Endothelial cell of umbilical vein (primary cell): ENCODE measurements at regions not wholly inside any gene's neighbourhood (a gene's known extent, or its start where the extent isn't known, plus 50 kb on each side); places are given as distances from the start of the nearest gene placed in this dataset.

Source experiments
- BruUV-seq: library from RNA; stranded (reverse); fragments of 400-500 nt; replicated peaks from 2 replicates; lab custom pipeline; 2021; lab: Mats Ljungman, UMichigan
- CTCF ChIA-PET: fragments of 300-600, 350-600 bp; sonication (Branson Sonifier 250); formaldehyde crosslinking; loops from one replicate; lab custom pipeline; 2021; ENCODE audit warnings: antibody characterized with exemption, inconsistent platforms; lab: Charles Lee
- POLR2A ChIA-PET: fragments of 300-600, 350-600 bp; sonication (Branson Sonifier 250); formaldehyde crosslinking; loops from one replicate; lab custom pipeline; 2021; ENCODE audit warnings: antibody characterized with exemption, inconsistent platforms; lab: Charles Lee
- DNase-seq: peaks from one replicate; pipeline ENCODE4 v3.0.0-alpha.2; 2011; ENCODE audit warnings: low read depth, low spot score
- FAIRE-seq: peaks from 2 replicates; lab custom pipeline; 2011; peaks lifted over from hg19 to GRCh38; lab: Jason Lieb, UNC
- H2AFZ ChIP-seq: 2 replicates; pipeline ENCODE4 v1.6.0; 2012; ENCODE audit warnings: low read depth, low read length, control low read depth, inconsistent platforms
- H3K27ac ChIP-seq: 2 replicates; pipeline ENCODE4 v1.5.1; 2011; ENCODE audit warnings: low read depth, mild to moderate bottlenecking, control low read depth, low read length, moderate library complexity; ENCODE audit not compliant: insufficient read depth
- H3K27me3 ChIP-seq, 2 experiments: 2 replicates each; pipeline versions ENCODE4 v1.6.0 to v1.6.1; 2011; ENCODE audit warnings: low read length in 2 of 2, mixed read lengths in 1 of 2; ENCODE audit not compliant: control insufficient read depth in 2 of 2, insufficient read depth in 2 of 2
- H3K36me3 ChIP-seq, 2 experiments: 2 replicates in 1 of 2; 3 replicates in 1 of 2; pipeline ENCODE4 v1.5.1; 2011; ENCODE audit warnings: low read length in 2 of 2, mild to moderate bottlenecking in 1 of 2, moderate library complexity in 1 of 2; ENCODE audit not compliant: control insufficient read depth in 2 of 2, insufficient read depth in 2 of 2; ENCODE audit errors: extremely low read depth in 1 of 2
- H3K4me1 ChIP-seq: 3 replicates; pipeline ENCODE4 v1.5.1; 2011; ENCODE audit warnings: mild to moderate bottlenecking, low read length; ENCODE audit not compliant: control insufficient read depth, insufficient read depth; ENCODE audit errors: extremely low read depth
- H3K4me2 ChIP-seq: 2 replicates; pipeline ENCODE4 v1.6.1; 2011; ENCODE audit warnings: low read length, control low read depth, mixed read lengths; ENCODE audit not compliant: insufficient read depth
- H3K4me3 ChIP-seq, 3 experiments: fragments of 200-600 bp in 1 of 3; sonication (generic), shearing (Covaris generic) in 1 of 3; replicated peaks in 1 of 3; 2 replicates each; pipeline ENCODE4 v1.5.1; 2011 to 2016; ENCODE audit warnings: control low read depth in 3 of 3, low read length in 3 of 3, mild to moderate bottlenecking in 2 of 3, inconsistent platforms in 1 of 3, low read depth in 1 of 3, moderate library complexity in 1 of 3; ENCODE audit not compliant: insufficient read depth in 1 of 3
- H3K79me2 ChIP-seq: 2 replicates; pipeline ENCODE4 v1.6.0; 2012; ENCODE audit warnings: low read length, inconsistent platforms; ENCODE audit not compliant: control insufficient read depth, insufficient read depth
- H3K9ac ChIP-seq: replicated peaks from 2 replicates; pipeline ENCODE3; 2011; ENCODE audit warnings: low read length, control low read depth; ENCODE audit not compliant: insufficient read depth; ENCODE audit errors: extremely low read depth
- H3K9me1 ChIP-seq: replicated peaks from 3 replicates; pipeline ENCODE4 v1.6.0; 2011; ENCODE audit warnings: mild to moderate bottlenecking, low read length; ENCODE audit not compliant: control insufficient read depth, insufficient read depth; ENCODE audit errors: extremely low read depth
- H3K9me3 ChIP-seq: replicated peaks from 2 replicates; pipeline ENCODE4 v1.5.1; 2012; ENCODE audit warnings: low read length, inconsistent platforms; ENCODE audit not compliant: control insufficient read depth, insufficient read depth
- H4K20me1 ChIP-seq: replicated peaks from 2 replicates; pipeline ENCODE3; 2011; ENCODE audit warnings: mild to moderate bottlenecking, low read length; ENCODE audit not compliant: control insufficient read depth, insufficient read depth; ENCODE audit errors: extremely low read depth
- EZH2 ChIP-seq: IDR thresholded peaks from 2 replicates; pipeline ENCODE4 v1.6.1; 2012; ENCODE audit warnings: borderline replicate concordance, low read depth, mild to moderate bottlenecking, moderate library complexity, low read length, inconsistent platforms; ENCODE audit not compliant: severe bottlenecking
- FOS ChIP-seq: IDR thresholded peaks from 2 replicates; pipeline ENCODE4 v1.6.1; 2011; ENCODE audit warnings: mild to moderate bottlenecking, low read length, moderate library complexity, borderline replicate concordance; ENCODE audit not compliant: insufficient read depth
- GATA2 ChIP-seq: IDR thresholded peaks from 2 replicates; pipeline ENCODE4 v1.7.0; 2011; ENCODE audit warnings: low read depth, mild to moderate bottlenecking, moderate library complexity, mixed read lengths, low read length; ENCODE audit not compliant: insufficient read length, insufficient read depth
- JUN ChIP-seq: IDR thresholded peaks from 2 replicates; pipeline ENCODE4 v1.6.1; 2011; ENCODE audit warnings: borderline replicate concordance, low read depth; ENCODE audit not compliant: insufficient read length, insufficient read depth
- MYC ChIP-seq: IDR thresholded peaks from one replicate; pipeline ENCODE4 v1.6.1; 2011; ENCODE audit warnings: mild to moderate bottlenecking, low read depth, low read length
- POLR2A ChIP-seq: IDR thresholded peaks from 2 replicates; pipeline ENCODE4 v1.6.1; 2012; ENCODE audit warnings: low read depth, mild to moderate bottlenecking, control low read depth, low read length
- POLR2AphosphoS5 ChIP-seq: IDR thresholded peaks from 2 replicates; pipeline ENCODE4 v1.6.1; 2012; ENCODE audit warnings: low read depth, mild to moderate bottlenecking, control low read depth, low read length, moderate library complexity; ENCODE audit not compliant: insufficient read depth
- dilution Hi-C: fragments of 300-500 bp; cut with MboI; formaldehyde crosslinking; loops from one replicate; pipeline ENCODE4 v1.15.0; 2019; ENCODE audit warnings: low sequenced_read_pairs; ENCODE audit not compliant: extremely low pct_ligation_motif_present
- intact Hi-C: fragments of 100-400 bp; cut with micrococcal nuclease; formaldehyde crosslinking; loops from one replicate; pipeline ENCODE4 v1.10.0; 2022
- TF ChIP-seq, protein P1 (sequence below): IDR thresholded peaks from 2 replicates; pipeline ENCODE4 v1.6.1; 2011; ENCODE audit not compliant: insufficient read depth, insufficient read length
- TF ChIP-seq, protein P2 (sequence below), 2 donors: IDR thresholded peaks; 1 replicate in 1 of 2; 2 replicates in 1 of 2; pipeline ENCODE4 v1.5.1; 2011; ENCODE audit warnings: low read length in 2 of 2, mild to moderate bottlenecking in 2 of 2, moderate library complexity in 2 of 2, control low read depth in 1 of 2, inconsistent platforms in 1 of 2, low read depth in 1 of 2; ENCODE audit not compliant: insufficient read depth in 1 of 2; ENCODE audit errors: extremely low read depth in 1 of 2

DNA sequence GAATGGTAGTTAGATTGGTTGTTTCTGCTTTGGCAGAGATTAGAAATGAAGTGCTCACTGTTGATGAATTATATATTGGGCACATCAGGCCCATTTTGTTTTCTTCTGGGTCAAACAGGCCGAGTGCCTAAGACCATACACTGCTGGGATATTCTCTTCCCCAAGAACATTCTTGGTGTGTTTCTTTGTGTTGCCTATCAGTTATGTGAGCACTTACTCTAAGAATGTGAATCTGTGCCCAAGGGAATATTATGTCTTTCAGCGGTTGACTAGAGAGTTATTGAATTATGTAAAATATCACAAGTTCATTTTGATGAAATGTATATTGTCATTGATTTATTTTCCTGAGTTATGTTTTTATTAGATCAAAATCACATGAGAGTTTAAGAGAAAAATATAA lies 255.5 kb upstream of the SMIM30 start:
- Histone ChIP-seq H4K20me1 (no peaks in the 10 kb centered on the region), H3K79me2 (no peaks in the 10 kb centered on the region), H3K27ac (no peak overlapping the region), H3K4me2 (no peak overlapping the region), H3K36me3 (no peaks in the 10 kb centered on the region), H3K4me1 (no peaks in the 10 kb centered on the region), H3K9ac (no peak overlapping the region), H3K9me3 (no peaks in the 10 kb centered on the region), H3K9me1 (no peaks in the 10 kb centered on the region), H3K4me3 (no peak overlapping the region), H2AFZ (no peak overlapping the region), H3K27me3 (no peaks in the 10 kb centered on the region)
- TF ChIP-seq POLR2A (no peak), GATA2 (no peak), POLR2AphosphoS5 (no peak), EZH2 (no peak), JUN (no peak), MYC (no peak), FOS (no peak)
- TF ChIP-seq, protein P1, sequence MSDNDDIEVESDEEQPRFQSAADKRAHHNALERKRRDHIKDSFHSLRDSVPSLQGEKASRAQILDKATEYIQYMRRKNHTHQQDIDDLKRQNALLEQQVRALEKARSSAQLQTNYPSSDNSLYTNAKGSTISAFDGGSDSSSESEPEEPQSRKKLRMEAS = no peak
- TF ChIP-seq, protein P2, sequence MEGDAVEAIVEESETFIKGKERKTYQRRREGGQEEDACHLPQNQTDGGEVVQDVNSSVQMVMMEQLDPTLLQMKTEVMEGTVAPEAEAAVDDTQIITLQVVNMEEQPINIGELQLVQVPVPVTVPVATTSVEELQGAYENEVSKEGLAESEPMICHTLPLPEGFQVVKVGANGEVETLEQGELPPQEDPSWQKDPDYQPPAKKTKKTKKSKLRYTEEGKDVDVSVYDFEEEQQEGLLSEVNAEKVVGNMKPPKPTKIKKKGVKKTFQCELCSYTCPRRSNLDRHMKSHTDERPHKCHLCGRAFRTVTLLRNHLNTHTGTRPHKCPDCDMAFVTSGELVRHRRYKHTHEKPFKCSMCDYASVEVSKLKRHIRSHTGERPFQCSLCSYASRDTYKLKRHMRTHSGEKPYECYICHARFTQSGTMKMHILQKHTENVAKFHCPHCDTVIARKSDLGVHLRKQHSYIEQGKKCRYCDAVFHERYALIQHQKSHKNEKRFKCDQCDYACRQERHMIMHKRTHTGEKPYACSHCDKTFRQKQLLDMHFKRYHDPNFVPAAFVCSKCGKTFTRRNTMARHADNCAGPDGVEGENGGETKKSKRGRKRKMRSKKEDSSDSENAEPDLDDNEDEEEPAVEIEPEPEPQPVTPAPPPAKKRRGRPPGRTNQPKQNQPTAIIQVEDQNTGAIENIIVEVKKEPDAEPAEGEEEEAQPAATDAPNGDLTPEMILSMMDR (IDR thresholded peaks at IDR 0.05; ENCODE audit: extremely low read depth in 1 of 2, insufficient read depth in 1 of 2, low read depth in 1 of 2, low read length in 2 of 2) = no peak
- DNase-seq (no peak), FAIRE-seq (no peak)
- dilution Hi-C loops (no loop called here), intact Hi-C loops (no loop called here)
- BruUV-seq = no TSS peak
- ChIA-PET CTCF (no interaction called here), POLR2A (no interaction called here)
